Upper lobe of right lung (tissue), 1 donor: ENCODE measurements at regions not wholly inside any gene's neighbourhood (a gene's known extent, or its start where the extent isn't known, plus 50 kb on each side); places are given as distances from the start of the nearest gene placed in this dataset.

Source experiments
- ATAC-seq: fragments of 200-7000 bp; cut with Tn5 transposase; one replicate; pipeline ENCODE4 v1.9.1; 2020; ENCODE audit warnings: mild to moderate bottlenecking, moderate library complexity
- DNase-seq: peaks from one replicate; pipeline ENCODE4 v3.0.0-alpha.2; 2020
- H3K27ac ChIP-seq: fragments of 200-600 bp; one replicate; pipeline ENCODE4 v1.8.0; 2022
- H3K27me3 ChIP-seq: fragments of 200-600 bp; one replicate; pipeline ENCODE4 v1.8.0; 2022; ENCODE audit warnings: mild to moderate bottlenecking
- H3K36me3 ChIP-seq: fragments of 200-600 bp; one replicate; pipeline ENCODE4 v1.8.0; 2022
- H3K4me1 ChIP-seq: fragments of 200-600 bp; one replicate; pipeline ENCODE4 v1.8.0; 2022
- H3K4me3 ChIP-seq: fragments of 200-600 bp; one replicate; pipeline ENCODE4 v1.8.0; 2022; ENCODE audit warnings: mild to moderate bottlenecking
- H3K9me3 ChIP-seq: fragments of 200-600 bp; one replicate; pipeline ENCODE4 v1.8.0; 2022
- CTCF ChIP-seq: fragments of 200-600 bp; IDR thresholded peaks from one replicate; pipeline ENCODE4 v1.8.0; 2022; ENCODE audit warnings: antibody characterized with exemption
- intact Hi-C: fragments of 100-400 bp; cut with DNase I; formaldehyde crosslinking; loops from one replicate; pipeline ENCODE4 v1.11.0; 2022
- donor health status: DM: no; HTN: yes; CAD: no; lungs with severe emphysema.

- H3K27me3 ChIP-seq, result peaks cover 10% of the 10 kb centered on the region
- ATAC-seq (no peak), DNase-seq (peak; percentile 41)
- intact Hi-C loops, result no loop called here
- no peak overlapping the region for H3K4me3 ChIP-seq
- no peaks in the 10 kb centered on the region for H3K36me3 ChIP-seq
- no peaks in the 10 kb centered on the region for H3K4me1 ChIP-seq
- H3K9me3 ChIP-seq, result no peaks in the 10 kb centered on the region
- no peak overlapping the region for H3K27ac ChIP-seq
- TF ChIP-seq CTCF, result no peak
These were observed 51.0 kb upstream of the BCL11B start for GRCh38 chr14:99322731-99323599.

- intact Hi-C loops, result no loop called here
These were observed 50.1 kb upstream of the BCL11B start for GRCh38 chr14:99321955-99322730.

More at GRCh38 chr14:99321955-99322730, 50.1 kb upstream of the BCL11B start:
- Histone ChIP-seq H3K27ac (no peak overlapping the region), H3K27me3 (peaks cover 10% of the 10 kb centered on the region), H3K9me3 (no peaks in the 10 kb centered on the region), H3K4me3 (no peak overlapping the region), H3K4me1 (no peaks in the 10 kb centered on the region), H3K36me3 (no peaks in the 10 kb centered on the region)
- no peak for TF ChIP-seq CTCF
- DNase-seq (peak; percentile 40), ATAC-seq (no peak)
